H9 (cell line): ENCODE measurements at regions not wholly inside any gene's neighbourhood (a gene's known extent, or its start where the extent isn't known, plus 50 kb on each side); places are given as distances from the start of the nearest gene placed in this dataset.

Experiments
- DNase-seq: peaks from one replicate; pipeline ENCODE4 v3.0.0-alpha.2; 2017
- H2AFZ ChIP-seq: one replicate; pipeline ENCODE4 v1.6.1; 2013; ENCODE audit warnings: mild to moderate bottlenecking, low read length, control low read depth, moderate library complexity
- H2AK5ac ChIP-seq: 2 replicates; pipeline ENCODE4 v1.6.1; 2013; ENCODE audit warnings: low read length, control low read depth, mixed read lengths; ENCODE audit not compliant: insufficient read length
- H2BK120ac ChIP-seq: one replicate; pipeline ENCODE4 v1.6.1; 2013; ENCODE audit warnings: low read depth, mild to moderate bottlenecking, low read length, control low read depth, inconsistent platforms; ENCODE audit not compliant: poor library complexity, severe bottlenecking
- H2BK12ac ChIP-seq: 2 replicates; pipeline ENCODE4 v1.6.1; 2013; ENCODE audit warnings: low read length, control low read depth, mixed read lengths, low read depth; ENCODE audit not compliant: insufficient read length
- H2BK15ac ChIP-seq: 2 replicates; pipeline ENCODE4 v1.6.1; 2013; ENCODE audit warnings: low read depth, low read length, control low read depth
- H2BK20ac ChIP-seq: one replicate; pipeline ENCODE4 v1.6.1; 2013; ENCODE audit warnings: low read depth, mild to moderate bottlenecking, low read length, control low read depth, inconsistent platforms; ENCODE audit not compliant: poor library complexity, severe bottlenecking
- H2BK5ac ChIP-seq: 2 replicates; pipeline ENCODE4 v1.6.1; 2013; ENCODE audit warnings: low read length, control low read depth, mixed read lengths; ENCODE audit not compliant: insufficient read length
- H3K14ac ChIP-seq: 2 replicates; pipeline ENCODE4 v1.6.1; 2013; ENCODE audit warnings: low read length, control low read depth; ENCODE audit not compliant: insufficient read depth
- H3K18ac ChIP-seq: 2 replicates; pipeline ENCODE4 v1.6.1; 2013; ENCODE audit warnings: low read depth, mild to moderate bottlenecking, mixed read lengths, low read length, control low read depth; ENCODE audit not compliant: insufficient read length
- H3K23ac ChIP-seq: 2 replicates; pipeline ENCODE4 v1.6.1; 2013; ENCODE audit warnings: low read length, control low read depth, mixed read lengths, low read depth; ENCODE audit not compliant: insufficient read length
- H3K23me2 ChIP-seq: 2 replicates; pipeline ENCODE4 v1.6.1; 2013; ENCODE audit warnings: low read depth, mild to moderate bottlenecking, mixed read lengths, low read length, control low read depth; ENCODE audit not compliant: insufficient read length, poor library complexity, severe bottlenecking
- H3K27ac ChIP-seq: 2 replicates; pipeline ENCODE4 v1.5.1; 2013; ENCODE audit warnings: low read length, control low read depth, mixed read lengths, low read depth; ENCODE audit not compliant: insufficient read length
- H3K27me3 ChIP-seq: 2 replicates; pipeline ENCODE4 v1.6.1; 2013; ENCODE audit warnings: low read length, control low read depth, inconsistent platforms; ENCODE audit not compliant: insufficient read depth
- H3K4ac ChIP-seq: 2 replicates; pipeline ENCODE4 v1.6.1; 2013; ENCODE audit warnings: low read depth, mild to moderate bottlenecking, control low read depth, inconsistent platforms, low read length, moderate library complexity
- H3K4me1 ChIP-seq: 2 replicates; pipeline ENCODE4 v1.6.1; 2013; ENCODE audit warnings: low read length, control low read depth, inconsistent platforms; ENCODE audit not compliant: insufficient read depth
- H3K4me2 ChIP-seq: 2 replicates; pipeline ENCODE4 v1.6.1; 2013; ENCODE audit warnings: low read length, control low read depth, mixed read lengths; ENCODE audit not compliant: insufficient read length, insufficient read depth
- H3K56ac ChIP-seq: 2 replicates; pipeline ENCODE4 v1.6.1; 2013; ENCODE audit warnings: low read depth, mild to moderate bottlenecking, mixed read lengths, low read length, control low read depth; ENCODE audit not compliant: insufficient read length
- H3K79me1 ChIP-seq: 2 replicates; pipeline ENCODE4 v1.6.1; 2013; ENCODE audit warnings: low read depth, mild to moderate bottlenecking, moderate library complexity, low read length, control low read depth, inconsistent platforms; ENCODE audit not compliant: insufficient read depth, poor library complexity, severe bottlenecking
- H3K79me2 ChIP-seq: 2 replicates; pipeline ENCODE4 v1.6.1; 2013; ENCODE audit warnings: low read length, control low read depth, inconsistent platforms; ENCODE audit not compliant: insufficient read depth
- H3K9ac ChIP-seq: 2 replicates; pipeline ENCODE4 v1.6.1; 2013; ENCODE audit warnings: low read length, control low read depth, mixed read lengths; ENCODE audit not compliant: insufficient read length; ENCODE audit errors: extremely low read depth
- H3K9me3 ChIP-seq: one replicate; pipeline ENCODE4 v1.6.1; 2013; ENCODE audit warnings: low read depth, low read length, inconsistent platforms; ENCODE audit not compliant: control insufficient read depth
- H3T11ph ChIP-seq: one replicate; pipeline ENCODE4 v1.6.1; 2013; ENCODE audit warnings: mild to moderate bottlenecking, low read length, control low read depth, inconsistent platforms
- H4K20me1 ChIP-seq: one replicate; pipeline ENCODE4 v1.6.1; 2013; ENCODE audit not compliant: control insufficient read depth, insufficient read length, insufficient read depth
- H4K5ac ChIP-seq: 2 replicates; pipeline ENCODE4 v1.6.1; 2013; ENCODE audit warnings: low read depth, mild to moderate bottlenecking, mixed read lengths, low read length, control low read depth; ENCODE audit not compliant: insufficient read length
- H4K8ac ChIP-seq: replicated peaks from 2 replicates; pipeline ENCODE4 v1.6.1; 2013; ENCODE audit warnings: low read length, control low read depth, mixed read lengths, low read depth; ENCODE audit not compliant: insufficient read length
- H4K91ac ChIP-seq: 2 replicates; pipeline ENCODE4 v1.6.1; 2013; ENCODE audit warnings: low read depth, mild to moderate bottlenecking, moderate library complexity, mixed read lengths, low read length, control low read depth; ENCODE audit not compliant: insufficient read length
- H3K27ac Mint-ChIP-seq, 3 experiments: 2 replicates in 2 of 3; 3 replicates in 1 of 3; pipeline ENCODE4 v1.8.0; 2020 to 2021; ENCODE audit warnings: mixed read lengths in 3 of 3, mild to moderate bottlenecking in 1 of 3, moderate library complexity in 1 of 3
- H3K27me3 Mint-ChIP-seq: 2 replicates; pipeline ENCODE4 v1.8.0; 2021; ENCODE audit warnings: low read depth, mild to moderate bottlenecking, moderate library complexity, mixed read lengths
- H3K36me3 Mint-ChIP-seq, 3 experiments: 2 replicates in 2 of 3; 3 replicates in 1 of 3; pipeline ENCODE4 v1.8.0; 2020 to 2021; ENCODE audit warnings: low read depth in 3 of 3, mixed read lengths in 3 of 3; ENCODE audit not compliant: insufficient read depth in 1 of 3
- H3K4me1 Mint-ChIP-seq, 2 experiments: 2 replicates each; pipeline ENCODE4 v1.8.0; 2020; ENCODE audit warnings: mixed read lengths in 2 of 2
- H3K4me3 Mint-ChIP-seq, 2 experiments: 2 replicates in 1 of 2; 3 replicates in 1 of 2; pipeline ENCODE4 v1.8.0; 2020 to 2021; ENCODE audit warnings: mild to moderate bottlenecking in 2 of 2, mixed read lengths in 2 of 2, moderate library complexity in 1 of 2
- H3K9me3 Mint-ChIP-seq, 2 experiments: 2 replicates in 1 of 2; 3 replicates in 1 of 2; pipeline ENCODE4 v1.8.0; 2020; ENCODE audit warnings: mild to moderate bottlenecking in 2 of 2, mixed read lengths in 2 of 2, moderate library complexity in 1 of 2
- CTCF ChIP-seq: fragments of 200-600 bp; sonication (generic); conservative IDR thresholded peaks from 3 replicates; pipeline ENCODE4 v1.8.0; 2021; ENCODE audit warnings: antibody characterized with exemption, mild to moderate bottlenecking
- WGBS: extraction: QIAGEN DNeasy Blood & Tissue Kit; methylation state at CpG from one replicate; pipeline ENCODE4 v1.1.7; 2013; ENCODE audit warnings: missing lambda C conversion rate, low lambda C conversion rate, mixed read lengths; ENCODE audit not compliant: insufficient read length; ENCODE audit errors: extremely low coverage; 5-methylcytosine and 5-hydroxymethylcytosine counted together

DNA sequence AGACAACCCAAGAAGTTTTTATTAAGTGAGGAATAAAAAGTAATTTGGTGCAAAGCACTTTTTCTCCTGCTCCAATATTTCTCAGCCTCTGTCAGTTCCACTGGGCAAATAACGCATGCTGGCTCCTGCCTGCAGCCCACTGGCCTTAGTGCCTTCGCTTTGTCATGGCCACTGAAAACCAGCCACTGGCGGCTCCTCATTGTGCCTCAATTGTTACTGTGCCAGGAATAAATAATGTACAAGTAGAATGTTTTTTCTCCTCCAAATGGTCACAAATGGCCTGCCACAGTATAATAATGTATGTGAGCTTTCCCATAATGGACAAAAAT, 267.1 kb downstream of the ACTR3 start:
- H3K27ac Mint-ChIP-seq: no peak overlapping the region
- H2AK5ac ChIP-seq: no peak overlapping the region
- H3K27ac ChIP-seq: no peak overlapping the region
- H3K4me1 ChIP-seq: no peaks in the 10 kb centered on the region
- H4K20me1 ChIP-seq: no peaks in the 10 kb centered on the region
- no peaks in the 10 kb centered on the region for H3K9me3 ChIP-seq
- H3K9ac ChIP-seq: no peak overlapping the region
- H3K9me3 Mint-ChIP-seq: peaks cover 4% of the 10 kb centered on the region in 2 experiments; a peak in 3 of 5 replicates
- H2BK15ac ChIP-seq: no peak overlapping the region
- H3K23ac ChIP-seq: no peak overlapping the region
- H3K4me3 Mint-ChIP-seq: no peak overlapping the region
- H2BK5ac ChIP-seq: no peak overlapping the region
- no peak overlapping the region for H3K56ac ChIP-seq
- H3K18ac ChIP-seq: no peak overlapping the region
- H3K4me2 ChIP-seq: no peak overlapping the region
- H3K23me2 ChIP-seq: no peaks in the 10 kb centered on the region
- no peak overlapping the region for H2AFZ ChIP-seq
- H3K27me3 Mint-ChIP-seq: peaks cover 2% of the 10 kb centered on the region; the same call in 1 of the 2 replicates
- no peak overlapping the region for H3K4ac ChIP-seq
- no peak for TF ChIP-seq CTCF
- no peak overlapping the region for H4K8ac ChIP-seq
- no peaks in the 10 kb centered on the region; a peak in 2 of 7 replicates for H3K36me3 Mint-ChIP-seq
- no peaks in the 10 kb centered on the region for H3K27me3 ChIP-seq
- no peak overlapping the region for H2BK20ac ChIP-seq
- no peaks in the 10 kb centered on the region for H3K79me1 ChIP-seq
- no peak overlapping the region for H2BK12ac ChIP-seq
- WGBS: no CpG with 5 or more reads among the region's 3 CpGs
- peaks cover 3 to 4% of the 10 kb centered on the region in 2 experiments; a peak in 1 of 4 replicates for H3K4me1 Mint-ChIP-seq
- H2BK120ac ChIP-seq: no peak overlapping the region
- H4K91ac ChIP-seq: no peak overlapping the region
- no peak overlapping the region for H4K5ac ChIP-seq
- no peak for DNase-seq
- H3K14ac ChIP-seq: no peak overlapping the region
- H3K79me2 ChIP-seq: no peaks in the 10 kb centered on the region
- H3T11ph ChIP-seq: no peak overlapping the region
